ENCODE measurements at regions not wholly inside any gene's neighbourhood (a gene's known extent, or its start where the extent isn't known, plus 50 kb on each side); places are given as distances from the start of the nearest gene placed in this dataset.

- TF ChIP-seq CTCF (IDR thresholded peaks at IDR 0.05; ENCODE audit: poor library complexity, severe bottlenecking), result no peak
- no peak for TF ChIP-seq POLR2AphosphoS5 (IDR thresholded peaks at IDR 0.05)
Measured at GRCh38 chr10:21161647-21162046, 264.5 kb upstream of the NEBL start.
